ENCODE measurements at regions not wholly inside any gene's neighbourhood (a gene's known extent, or its start where the extent isn't known, plus 50 kb on each side); places are given as distances from the start of the nearest gene placed in this dataset.

- no peak for DNase-seq (ENCODE audit: low read depth, low spot score)
- ChIA-PET CTCF (no interaction called here), POLR2A (no interaction called here)
- H3K27ac ChIP-seq (ENCODE audit: low read length): no peak overlapping the region
- intact Hi-C loops (cut with micrococcal nuclease; ENCODE audit: unreplicated experiment): no loop called here
- no peaks in the 10 kb centered on the region for H3K27me3 ChIP-seq (ENCODE audit: control insufficient read depth, insufficient read depth, low read length)
- in situ Hi-C loops (cut with HindIII; ENCODE audit: low pct_unique_long_range_greater_than_20kb, low sequenced_read_pairs): no loop called here
- ATAC-seq: no peak
- H3K4me3 ChIP-seq (ENCODE audit: low read depth in 2 of 2, low read length in 2 of 2): no peak overlapping the region
- no TSS peak for BruUV-seq (replicated peaks)
- TF ChIP-seq POLR2AphosphoS5 (IDR thresholded peaks at IDR 0.05; ENCODE audit: low read depth, low read length) (no peak), CTCF (IDR thresholded peaks at IDR 0.05) (no peak), REST (IDR thresholded peaks at IDR 0.05; ENCODE audit: insufficient read depth in 1 of 2, low read depth in 2 of 2, low read length in 1 of 2) (no peak), TCF7L2 (IDR thresholded peaks at IDR 0.05; ENCODE audit: low read depth, low read length) (no peak), SIN3A (IDR thresholded peaks at IDR 0.05; ENCODE audit: borderline replicate concordance, insufficient read depth, low read depth, low read length) (no peak)
- H3K9me3 ChIP-seq (ENCODE audit: control insufficient read depth, insufficient read depth, low read depth, low read length): no peaks in the 10 kb centered on the region
- H3K36me3 ChIP-seq (ENCODE audit: control insufficient read depth, insufficient read depth, low read length): no peaks in the 10 kb centered on the region
- no peaks in the 10 kb centered on the region for H3K4me1 ChIP-seq (ENCODE audit: control insufficient read depth, insufficient read depth, low read length)
Measured at GRCh38 chr14:40838601-40839000, 768.1 kb upstream of the LRFN5 start.

GRCh38 chr14:40806471-40806870, 800.2 kb upstream of the LRFN5 start:
- no peak for DNase-seq (ENCODE audit: low read depth, low spot score)
- no peak for TF ChIP-seq SIN3A (IDR thresholded peaks at IDR 0.05; ENCODE audit: borderline replicate concordance, insufficient read depth, low read depth, low read length)
- no peak for TF ChIP-seq POLR2AphosphoS5 (IDR thresholded peaks at IDR 0.05; ENCODE audit: low read depth, low read length)
- no peak for TF ChIP-seq REST (IDR thresholded peaks at IDR 0.05; ENCODE audit: insufficient read depth in 1 of 2, low read depth in 2 of 2, low read length in 1 of 2)
- no peak for TF ChIP-seq TCF7L2 (IDR thresholded peaks at IDR 0.05; ENCODE audit: low read depth, low read length)
- TF ChIP-seq CTCF (IDR thresholded peaks at IDR 0.05): no peak
- POLR2A ChIA-PET: no interaction called here
- no peaks in the 10 kb centered on the region for H3K4me1 ChIP-seq (ENCODE audit: control insufficient read depth, insufficient read depth, low read length)
- in situ Hi-C loops (cut with HindIII; ENCODE audit: low pct_unique_long_range_greater_than_20kb, low sequenced_read_pairs): no loop called here
- CTCF ChIA-PET: no interaction called here
- H3K4me3 ChIP-seq (ENCODE audit: low read depth in 2 of 2, low read length in 2 of 2): no peak overlapping the region
- no peaks in the 10 kb centered on the region for H3K9me3 ChIP-seq (ENCODE audit: control insufficient read depth, insufficient read depth, low read depth, low read length)
- no TSS peak for BruUV-seq (replicated peaks)
- no peak for ATAC-seq
- no peak overlapping the region for H3K27ac ChIP-seq (ENCODE audit: low read length)
- intact Hi-C loops (cut with micrococcal nuclease; ENCODE audit: unreplicated experiment): no loop called here
- no peaks in the 10 kb centered on the region for H3K36me3 ChIP-seq (ENCODE audit: control insufficient read depth, insufficient read depth, low read length)
- H3K27me3 ChIP-seq (ENCODE audit: control insufficient read depth, insufficient read depth, low read length): no peaks in the 10 kb centered on the region

Data from Panc1 (cell line).